ENCODE measurements at regions not wholly inside any gene's neighbourhood (a gene's known extent, or its start where the extent isn't known, plus 50 kb on each side); places are given as distances from the start of the nearest gene placed in this dataset.
A peak's percentile ranks its signal among the peaks of the same experiment; 100 is the strongest.

GRCh38 chr20:61053889-61054288 is 198.2 kb upstream of the CDH4 start:
- Histone ChIP-seq H3K4me3 (no peak overlapping the region), H3K36me3 (no peaks in the 10 kb centered on the region), H3K27ac (no peak overlapping the region), H3K27me3 (replicated peaks) (peaks cover 5% of the 10 kb centered on the region; the same call in 1 of the 2 replicates), H3K9me3 (replicated peaks) (no peaks in the 10 kb centered on the region), H3K4me1 (replicated peaks) (no peaks in the 10 kb centered on the region)
- no peak for DNase-seq (ENCODE audit: low read depth in 1 of 2, low spot score in 2 of 2)

- H3K4me1 ChIP-seq (replicated peaks): no peaks in the 10 kb centered on the region
- H3K36me3 ChIP-seq: no peaks in the 10 kb centered on the region
- no peak for DNase-seq (ENCODE audit: low read depth in 1 of 2, low spot score in 2 of 2)
- H3K4me3 ChIP-seq: no peak overlapping the region
- no peak overlapping the region for H3K27ac ChIP-seq
- no peaks in the 10 kb centered on the region for H3K9me3 ChIP-seq (replicated peaks)
- peaks cover 5% of the 10 kb centered on the region; the same call in 1 of the 2 replicates for H3K27me3 ChIP-seq (replicated peaks)
Measured at GRCh38 chr20:61054411-61054810, 197.7 kb upstream of the CDH4 start.

GRCh38 chr20:61055180-61056010 is 196.7 kb upstream of the CDH4 start:
- peaks cover 5% of the 10 kb centered on the region; the same call in 1 of the 2 replicates for H3K27me3 ChIP-seq (replicated peaks)
- no peaks in the 10 kb centered on the region for H3K36me3 ChIP-seq
- no peak overlapping the region for H3K4me3 ChIP-seq
- no peak overlapping the region for H3K27ac ChIP-seq
- peak in 1 of 2 experiments; percentile 22 for DNase-seq (ENCODE audit: low read depth in 1 of 2, low spot score in 2 of 2)
- no peaks in the 10 kb centered on the region for H3K9me3 ChIP-seq (replicated peaks)
- no peaks in the 10 kb centered on the region for H3K4me1 ChIP-seq (replicated peaks)

- Histone ChIP-seq H3K4me1 (replicated peaks) (no peaks in the 10 kb centered on the region), H3K4me3 (no peak overlapping the region), H3K27ac (no peak overlapping the region), H3K27me3 (replicated peaks) (peaks cover 5% of the 10 kb centered on the region; the same call in 1 of the 2 replicates), H3K9me3 (replicated peaks) (no peaks in the 10 kb centered on the region), H3K36me3 (no peaks in the 10 kb centered on the region)
- peak in 1 of 2 experiments; percentile 24 for DNase-seq (ENCODE audit: low read depth in 1 of 2, low spot score in 2 of 2)
Measured at GRCh38 chr20:61056116-61056515, 195.9 kb upstream of the CDH4 start.

GRCh38 chr20:61056627-61057442 is 195.2 kb upstream of the CDH4 start:
- H3K4me1 ChIP-seq (replicated peaks): no peaks in the 10 kb centered on the region
- H3K36me3 ChIP-seq: no peaks in the 10 kb centered on the region
- no peak overlapping the region for H3K27ac ChIP-seq
- H3K4me3 ChIP-seq: no peak overlapping the region
- DNase-seq (ENCODE audit: low read depth in 1 of 2, low spot score in 2 of 2): peak in 1 of 2 experiments; percentile 23
- H3K27me3 ChIP-seq (replicated peaks): peaks cover 5% of the 10 kb centered on the region; the same call in 1 of the 2 replicates
- H3K9me3 ChIP-seq (replicated peaks): no peaks in the 10 kb centered on the region

GRCh38 chr20:61057443-61058121 is 194.5 kb upstream of the CDH4 start:
- H3K9me3 ChIP-seq (replicated peaks): no peaks in the 10 kb centered on the region
- H3K27me3 ChIP-seq (replicated peaks): peaks cover 5% of the 10 kb centered on the region; the same call in 1 of the 2 replicates
- peak in 1 of 2 experiments; percentile 28 for DNase-seq (ENCODE audit: low read depth in 1 of 2, low spot score in 2 of 2)
- H3K4me1 ChIP-seq (replicated peaks): no peaks in the 10 kb centered on the region
- H3K36me3 ChIP-seq: no peaks in the 10 kb centered on the region
- H3K27ac ChIP-seq: no peak overlapping the region
- H3K4me3 ChIP-seq: no peak overlapping the region

GRCh38 chr20:61061981-61062380 is 190.1 kb upstream of the CDH4 start:
- Histone ChIP-seq H3K36me3 (no peaks in the 10 kb centered on the region), H3K4me3 (no peak overlapping the region), H3K4me1 (replicated peaks) (no peaks in the 10 kb centered on the region), H3K9me3 (replicated peaks) (no peaks in the 10 kb centered on the region), H3K27ac (no peak overlapping the region), H3K27me3 (replicated peaks) (no peaks in the 10 kb centered on the region)
- no peak for DNase-seq (ENCODE audit: low read depth in 1 of 2, low spot score in 2 of 2)

GRCh38 chr20:61065853-61066252 is 186.2 kb upstream of the CDH4 start:
- Histone ChIP-seq H3K36me3 (no peaks in the 10 kb centered on the region), H3K27me3 (replicated peaks) (no peaks in the 10 kb centered on the region), H3K4me3 (no peak overlapping the region), H3K27ac (no peak overlapping the region), H3K4me1 (replicated peaks) (no peaks in the 10 kb centered on the region), H3K9me3 (replicated peaks) (no peaks in the 10 kb centered on the region)
- DNase-seq (ENCODE audit: low read depth in 1 of 2, low spot score in 2 of 2): no peak

- H3K36me3 ChIP-seq: no peaks in the 10 kb centered on the region
- no peaks in the 10 kb centered on the region for H3K4me1 ChIP-seq (replicated peaks)
- H3K9me3 ChIP-seq (replicated peaks): no peaks in the 10 kb centered on the region
- no peak overlapping the region for H3K27ac ChIP-seq
- no peak overlapping the region for H3K4me3 ChIP-seq
- no peaks in the 10 kb centered on the region for H3K27me3 ChIP-seq (replicated peaks)
- no peak for DNase-seq (ENCODE audit: low read depth in 1 of 2, low spot score in 2 of 2)
Measured at GRCh38 chr20:61066526-61066925, 185.5 kb upstream of the CDH4 start.

GRCh38 chr20:61067221-61067620 is 184.8 kb upstream of the CDH4 start:
- H3K27me3 ChIP-seq (replicated peaks): no peaks in the 10 kb centered on the region
- DNase-seq (ENCODE audit: low read depth in 1 of 2, low spot score in 2 of 2): no peak
- no peaks in the 10 kb centered on the region for H3K36me3 ChIP-seq
- no peak overlapping the region for H3K4me3 ChIP-seq
- no peaks in the 10 kb centered on the region for H3K4me1 ChIP-seq (replicated peaks)
- no peaks in the 10 kb centered on the region for H3K9me3 ChIP-seq (replicated peaks)
- no peak overlapping the region for H3K27ac ChIP-seq

GRCh38 chr20:61072398-61072797 is 179.7 kb upstream of the CDH4 start:
- H3K27me3 ChIP-seq (replicated peaks): no peaks in the 10 kb centered on the region
- H3K4me1 ChIP-seq (replicated peaks): no peaks in the 10 kb centered on the region
- no peaks in the 10 kb centered on the region for H3K9me3 ChIP-seq (replicated peaks)
- DNase-seq (ENCODE audit: low read depth in 1 of 2, low spot score in 2 of 2): no peak
- H3K27ac ChIP-seq: no peak overlapping the region
- no peak overlapping the region for H3K4me3 ChIP-seq
- H3K36me3 ChIP-seq: no peaks in the 10 kb centered on the region

- H3K27ac ChIP-seq: no peak overlapping the region
- no peak overlapping the region for H3K4me3 ChIP-seq
- no peaks in the 10 kb centered on the region for H3K27me3 ChIP-seq (replicated peaks)
- H3K4me1 ChIP-seq (replicated peaks): no peaks in the 10 kb centered on the region
- no peaks in the 10 kb centered on the region for H3K36me3 ChIP-seq
- no peak for DNase-seq (ENCODE audit: low read depth in 1 of 2, low spot score in 2 of 2)
- H3K9me3 ChIP-seq (replicated peaks): no peaks in the 10 kb centered on the region
Measured at GRCh38 chr20:61073376-61073775, 178.7 kb upstream of the CDH4 start.

GRCh38 chr20:61082720-61083119 is 169.3 kb upstream of the CDH4 start:
- no peaks in the 10 kb centered on the region for H3K27me3 ChIP-seq (replicated peaks)
- H3K4me3 ChIP-seq: no peak overlapping the region
- no peak for DNase-seq (ENCODE audit: low read depth in 1 of 2, low spot score in 2 of 2)
- H3K27ac ChIP-seq: no peak overlapping the region
- H3K9me3 ChIP-seq (replicated peaks): no peaks in the 10 kb centered on the region
- no peaks in the 10 kb centered on the region for H3K4me1 ChIP-seq (replicated peaks)
- no peaks in the 10 kb centered on the region for H3K36me3 ChIP-seq
